Astrocyte of the spinal cord (primary cell): ENCODE measurements at regions not wholly inside any gene's neighbourhood (a gene's known extent, or its start where the extent isn't known, plus 50 kb on each side); places are given as distances from the start of the nearest gene placed in this dataset.

Experiments
- DNase-seq: peaks from one replicate; pipeline ENCODE4 v3.0.0; 2011; ENCODE audit warnings: low read depth, low spot score
- H3K4me3 ChIP-seq: 2 replicates; pipeline ENCODE4 v1.5.1; 2011; ENCODE audit warnings: low read depth, mild to moderate bottlenecking, low read length, moderate library complexity
- CTCF ChIP-seq: IDR thresholded peaks from 2 replicates; pipeline ENCODE4 v1.5.1; 2012; ENCODE audit warnings: low read depth, mild to moderate bottlenecking, low read length, inconsistent platforms
- in situ Hi-C: cut with HindIII; loops from 2 replicates; pipeline ENCODE4 v1.10.0; 2017; ENCODE audit warnings: low sequenced_read_pairs

GRCh38 chr10:21164687-21165086 lies 267.6 kb upstream of the NEBL start:
- in situ Hi-C loops = no loop called here
- H3K4me3 ChIP-seq = no peak overlapping the region
- TF ChIP-seq CTCF = no peak
- no peak for DNase-seq

GRCh38 chr10:21162948-21163347 lies 265.8 kb upstream of the NEBL start:
- DNase-seq = no peak
- H3K4me3 ChIP-seq = no peak overlapping the region
- in situ Hi-C loops = no loop called here
- no peak for TF ChIP-seq CTCF

GRCh38 chr10:21161647-21162046 lies 264.5 kb upstream of the NEBL start:
- H3K4me3 ChIP-seq = no peak overlapping the region
- DNase-seq = no peak
- no peak for TF ChIP-seq CTCF
- in situ Hi-C loops = no loop called here

- in situ Hi-C loops = no loop called here
- DNase-seq = no peak
- no peak for TF ChIP-seq CTCF
- H3K4me3 ChIP-seq = no peak overlapping the region
Measured at GRCh38 chr10:21161090-21161625, 264.0 kb upstream of the NEBL start.

GRCh38 chr10:21160116-21160515 lies 263.0 kb upstream of the NEBL start:
- no peak overlapping the region for H3K4me3 ChIP-seq
- in situ Hi-C loops = no loop called here
- no peak for DNase-seq
- TF ChIP-seq CTCF = no peak

- no peak for DNase-seq
- no peak for TF ChIP-seq CTCF
- H3K4me3 ChIP-seq = no peak overlapping the region
- in situ Hi-C loops = no loop called here
Measured at GRCh38 chr10:21159669-21160068, 262.6 kb upstream of the NEBL start.

- no peak overlapping the region for H3K4me3 ChIP-seq
- no peak for DNase-seq
- no peak for TF ChIP-seq CTCF
- in situ Hi-C loops = no loop called here
Measured at GRCh38 chr10:21158301-21158700, 261.2 kb upstream of the NEBL start.
